A673 (cell line): ENCODE measurements at regions not wholly inside any gene's neighbourhood (a gene's known extent, or its start where the extent isn't known, plus 50 kb on each side); places are given as distances from the start of the nearest gene placed in this dataset.

Experiments used
- CTCF ChIP-seq: fragments of 300-800, 200-600 bp; sonication (generic); conservative IDR thresholded peaks from 2 replicates; pipeline ENCODE4 v1.5.1; 2017; ENCODE audit warnings: low read depth, mild to moderate bottlenecking, antibody characterized with exemption, low read length, moderate library complexity, mixed read lengths
- EZH2 ChIP-seq: fragments of 200-600 bp; sonication (generic); IDR thresholded peaks from 2 replicates; pipeline ENCODE4 v1.6.1; 2017; ENCODE audit warnings: borderline replicate concordance, low read depth, mild to moderate bottlenecking, mixed read lengths, antibody characterized with exemption, low read length; ENCODE audit not compliant: poor library complexity, severe bottlenecking

- TF ChIP-seq EZH2, result no peak
- no peak for TF ChIP-seq CTCF
These were observed 774.1 kb downstream of the METTL4 start for GRCh38 chr18:1797235-1797634.
